ENCODE measurements at regions not wholly inside any gene's neighbourhood (a gene's known extent, or its start where the extent isn't known, plus 50 kb on each side); places are given as distances from the start of the nearest gene placed in this dataset.
"Not testable (repeated sequence)": the region's sequence is repeated elsewhere in the genome, so short reads cannot be mapped to it uniquely, and the experiment has no call there.

DNA sequence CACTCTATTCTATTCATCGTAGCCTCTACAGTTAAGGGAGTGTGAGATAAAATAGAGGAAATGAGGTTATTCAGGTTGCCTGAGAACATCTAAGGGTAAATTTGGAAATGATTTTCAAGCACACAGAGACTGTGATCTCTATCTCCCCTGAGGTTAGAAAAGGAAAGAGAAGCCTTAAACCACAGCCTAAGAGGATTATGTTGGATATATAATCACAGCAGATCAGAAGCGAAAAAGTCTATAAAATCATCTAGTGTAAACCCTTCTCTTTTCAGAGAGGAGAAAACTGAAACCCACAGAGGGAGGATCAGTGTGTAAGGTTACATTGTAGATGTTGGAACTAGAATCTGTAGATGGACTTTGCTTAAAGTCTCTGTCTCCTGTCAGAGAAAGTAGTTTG is 90.6 kb upstream of the SEMA3E start:
- H3K4me3 Mint-ChIP-seq, result no peak overlapping the region
- peaks cover 21% of the 10 kb centered on the region for H3K4me1 Mint-ChIP-seq
- TF ChIP-seq, protein P1, sequence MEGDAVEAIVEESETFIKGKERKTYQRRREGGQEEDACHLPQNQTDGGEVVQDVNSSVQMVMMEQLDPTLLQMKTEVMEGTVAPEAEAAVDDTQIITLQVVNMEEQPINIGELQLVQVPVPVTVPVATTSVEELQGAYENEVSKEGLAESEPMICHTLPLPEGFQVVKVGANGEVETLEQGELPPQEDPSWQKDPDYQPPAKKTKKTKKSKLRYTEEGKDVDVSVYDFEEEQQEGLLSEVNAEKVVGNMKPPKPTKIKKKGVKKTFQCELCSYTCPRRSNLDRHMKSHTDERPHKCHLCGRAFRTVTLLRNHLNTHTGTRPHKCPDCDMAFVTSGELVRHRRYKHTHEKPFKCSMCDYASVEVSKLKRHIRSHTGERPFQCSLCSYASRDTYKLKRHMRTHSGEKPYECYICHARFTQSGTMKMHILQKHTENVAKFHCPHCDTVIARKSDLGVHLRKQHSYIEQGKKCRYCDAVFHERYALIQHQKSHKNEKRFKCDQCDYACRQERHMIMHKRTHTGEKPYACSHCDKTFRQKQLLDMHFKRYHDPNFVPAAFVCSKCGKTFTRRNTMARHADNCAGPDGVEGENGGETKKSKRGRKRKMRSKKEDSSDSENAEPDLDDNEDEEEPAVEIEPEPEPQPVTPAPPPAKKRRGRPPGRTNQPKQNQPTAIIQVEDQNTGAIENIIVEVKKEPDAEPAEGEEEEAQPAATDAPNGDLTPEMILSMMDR (IDR thresholded peaks at IDR 0.05; ENCODE audit: unreplicated experiment), result no peak
- no peaks in the 10 kb centered on the region for H3K36me3 Mint-ChIP-seq
- no peak for DNase-seq (ENCODE audit: low spot score in 2 of 2, unreplicated experiment in 2 of 2)
- peaks cover 2% of the 10 kb centered on the region for H3K27me3 Mint-ChIP-seq (ENCODE audit: low read depth)
- no peaks in the 10 kb centered on the region for H3K9me3 Mint-ChIP-seq
- no peak overlapping the region for H3K27ac Mint-ChIP-seq

DNA sequence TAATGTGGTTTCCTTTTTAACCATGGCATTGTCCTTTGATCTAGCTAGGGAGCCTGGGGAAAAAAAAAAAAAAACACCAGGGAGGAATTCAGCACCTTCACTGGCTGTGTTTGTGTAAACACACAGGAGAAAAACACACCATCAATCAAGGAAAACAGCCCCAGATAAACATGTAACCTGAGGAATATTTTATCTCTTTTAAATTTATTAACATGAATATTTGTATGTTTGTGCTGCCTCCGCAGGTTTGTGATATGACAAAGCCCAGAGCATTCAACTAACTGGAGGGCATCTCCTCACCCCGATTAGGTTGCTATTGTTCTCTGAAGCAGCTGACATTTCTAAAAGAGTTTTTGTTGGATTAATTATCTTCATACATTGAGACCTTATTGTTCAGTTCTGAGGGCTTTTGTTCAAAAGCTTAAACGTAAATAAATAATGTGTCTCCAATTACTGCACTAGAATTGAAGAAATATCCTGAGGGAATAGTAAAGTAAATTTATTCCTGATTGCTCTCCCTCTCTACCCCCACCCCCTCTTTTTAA is 89.4 kb upstream of the SEMA3E start:
- no peak overlapping the region for H3K4me3 Mint-ChIP-seq
- no peak for DNase-seq (ENCODE audit: low spot score in 2 of 2, unreplicated experiment in 2 of 2)
- H3K27ac Mint-ChIP-seq, result no peak overlapping the region
- peaks cover 21% of the 10 kb centered on the region for H3K4me1 Mint-ChIP-seq
- H3K27me3 Mint-ChIP-seq (ENCODE audit: low read depth), result peaks cover 2% of the 10 kb centered on the region
- TF ChIP-seq, protein P1 (IDR thresholded peaks at IDR 0.05; ENCODE audit: unreplicated experiment), result no peak
- H3K36me3 Mint-ChIP-seq, result no peaks in the 10 kb centered on the region
- H3K9me3 Mint-ChIP-seq, result no peaks in the 10 kb centered on the region

DNA sequence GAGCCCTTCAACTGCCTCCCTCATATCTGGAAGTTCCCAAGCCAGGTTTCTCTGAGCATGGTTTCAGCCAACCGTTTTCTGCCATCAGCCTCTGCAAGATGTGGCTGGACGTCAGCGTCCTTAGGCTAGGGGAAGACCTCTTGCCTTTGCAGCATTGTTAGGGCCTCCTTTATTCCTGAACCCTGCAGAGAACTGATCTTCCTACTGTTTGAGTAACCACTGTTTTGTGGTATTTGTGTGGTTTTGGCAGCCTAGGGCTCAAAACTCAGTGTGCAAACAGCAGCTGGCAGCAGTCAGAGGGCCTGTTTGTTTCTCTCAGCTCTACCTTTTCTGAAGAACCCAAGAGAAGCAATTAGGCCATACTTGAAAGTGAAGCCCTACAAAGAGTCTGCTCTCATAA is 83.4 kb upstream of the SEMA3E start:
- TF ChIP-seq, protein P1 (IDR thresholded peaks at IDR 0.05; ENCODE audit: unreplicated experiment), result no peak
- Mint-ChIP-seq H3K36me3 (no peaks in the 10 kb centered on the region), H3K4me3 (no peak overlapping the region), H3K27me3 (ENCODE audit: low read depth) (no peaks in the 10 kb centered on the region), H3K4me1 (peaks cover 6% of the 10 kb centered on the region), H3K9me3 (peaks cover 3% of the 10 kb centered on the region), H3K27ac (no peak overlapping the region)
- DNase-seq (ENCODE audit: low spot score in 2 of 2, unreplicated experiment in 2 of 2), result no peak

DNA sequence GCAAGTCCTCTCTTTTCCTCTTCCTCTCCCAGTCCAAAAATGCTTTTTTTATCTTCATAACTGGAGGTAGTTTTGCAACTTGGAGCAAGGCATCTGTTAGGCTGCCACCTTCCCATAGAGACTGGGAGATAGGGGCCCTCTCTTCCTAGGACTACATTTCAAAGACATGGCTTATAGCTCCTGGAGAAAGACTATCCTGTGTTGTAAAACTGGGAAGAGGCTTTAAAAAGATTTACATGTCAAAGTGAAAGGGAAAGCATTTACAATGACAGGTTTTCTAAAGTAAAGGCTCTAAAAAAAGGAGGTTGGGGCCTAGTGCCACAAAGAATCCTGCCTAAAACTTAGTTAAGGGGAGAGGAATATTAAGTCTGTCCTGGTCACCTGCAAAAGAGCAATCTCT is 82.2 kb upstream of the SEMA3E start:
- H3K27me3 Mint-ChIP-seq (ENCODE audit: low read depth), result no peaks in the 10 kb centered on the region
- TF ChIP-seq, protein P1 (IDR thresholded peaks at IDR 0.05; ENCODE audit: unreplicated experiment), result no peak
- peaks cover 5% of the 10 kb centered on the region for H3K9me3 Mint-ChIP-seq
- H3K36me3 Mint-ChIP-seq, result no peaks in the 10 kb centered on the region
- no peak for DNase-seq (ENCODE audit: low spot score in 2 of 2, unreplicated experiment in 2 of 2)
- H3K4me3 Mint-ChIP-seq, result no peak overlapping the region
- H3K4me1 Mint-ChIP-seq, result no peaks in the 10 kb centered on the region
- H3K27ac Mint-ChIP-seq, result no peak overlapping the region

DNA sequence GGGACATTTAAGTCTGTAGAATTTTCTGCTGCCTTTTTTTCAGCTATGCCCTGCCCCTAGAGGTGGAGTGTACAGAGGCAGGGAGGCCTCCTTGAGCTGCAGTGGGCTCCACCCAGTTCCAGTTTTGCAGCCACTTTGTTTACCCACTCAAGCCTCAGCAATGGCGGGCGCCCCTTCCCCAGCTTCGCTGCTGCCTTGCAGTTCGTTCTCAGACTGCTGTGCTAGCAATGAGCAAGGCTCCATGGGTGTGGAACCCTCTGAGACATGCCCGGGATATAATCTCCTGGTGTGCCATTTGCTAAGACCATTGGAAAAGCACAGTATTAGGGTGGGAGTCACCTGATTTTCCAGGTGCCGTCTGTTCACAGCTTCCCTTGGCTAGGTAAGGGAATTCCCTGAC is 68.0 kb upstream of the SEMA3E start:
- not testable (repeated sequence) for DNase-seq (ENCODE audit: low spot score in 2 of 2, unreplicated experiment in 2 of 2); H3K36me3 Mint-ChIP-seq; H3K27ac Mint-ChIP-seq; H3K4me1 Mint-ChIP-seq; H3K4me3 Mint-ChIP-seq; H3K27me3 Mint-ChIP-seq (ENCODE audit: low read depth)
- peaks cover 33% of the 10 kb centered on the region for H3K9me3 Mint-ChIP-seq

DNA sequence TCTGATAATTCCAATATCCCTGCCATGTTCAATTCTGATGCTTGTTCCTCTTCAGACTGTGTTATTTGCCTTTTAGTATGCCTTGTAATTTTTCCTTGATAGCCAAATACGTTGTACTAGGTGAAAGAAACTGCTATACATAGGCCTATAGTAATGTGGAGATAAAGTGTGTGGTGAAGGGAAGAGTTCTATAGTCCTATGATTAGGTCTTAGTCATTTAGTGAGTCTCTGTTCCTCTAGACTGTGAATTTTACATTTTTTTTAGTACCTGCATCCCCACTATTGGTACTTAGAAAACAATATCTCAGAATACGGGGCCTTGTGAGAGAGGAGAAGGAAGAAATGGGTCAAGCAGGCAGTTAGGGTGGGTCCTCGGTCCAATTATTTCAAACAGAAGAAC is 59.6 kb upstream of the SEMA3E start:
- Mint-ChIP-seq H3K4me1 (no peaks in the 10 kb centered on the region), H3K27ac (no peak overlapping the region), H3K4me3 (no peak overlapping the region), H3K36me3 (no peaks in the 10 kb centered on the region), H3K27me3 (ENCODE audit: low read depth) (no peaks in the 10 kb centered on the region), H3K9me3 (peaks cover 32% of the 10 kb centered on the region)
- no peak for DNase-seq (ENCODE audit: low spot score in 2 of 2, unreplicated experiment in 2 of 2)
- TF ChIP-seq, protein P1 (IDR thresholded peaks at IDR 0.05; ENCODE audit: unreplicated experiment), result no peak
